Brain microvascular endothelial cell (primary cell): ENCODE measurements at regions not wholly inside any gene's neighbourhood (a gene's known extent, or its start where the extent isn't known, plus 50 kb on each side); places are given as distances from the start of the nearest gene placed in this dataset.

Experiments
- DNase-seq: peaks from one replicate; pipeline ENCODE4 v3.0.0-alpha.2; 2020
- H3K27ac ChIP-seq: fragments of 250-450 bp; sonication (Bioruptor Pico); 2 replicates; pipeline ENCODE4 v1.5.1; 2020; ENCODE audit warnings: mild to moderate bottlenecking, moderate library complexity
- H3K27me3 ChIP-seq: fragments of 250-450 bp; sonication (Bioruptor Pico); replicated peaks from 2 replicates; pipeline ENCODE4 v1.5.1; 2020; ENCODE audit warnings: mild to moderate bottlenecking
- H3K36me3 ChIP-seq: fragments of 250-450 bp; sonication (Bioruptor Pico); replicated peaks from 2 replicates; pipeline ENCODE4 v1.5.1; 2020; ENCODE audit warnings: mild to moderate bottlenecking
- H3K4me3 ChIP-seq: 2 replicates; pipeline ENCODE4 v1.5.1; 2011; ENCODE audit warnings: low read depth, mild to moderate bottlenecking, control low read depth, low read length, moderate library complexity
- in situ Hi-C: cut with HindIII; loops from 2 replicates; pipeline ENCODE4 v1.10.0; 2017; ENCODE audit warnings: low sequenced_read_pairs, low pct_ligation_motif_present
- TF ChIP-seq, protein P1 (sequence below): IDR thresholded peaks from 2 replicates; pipeline ENCODE4 v1.5.1; 2011; ENCODE audit warnings: low read depth, mild to moderate bottlenecking, moderate library complexity, low read length, control low read depth, inconsistent platforms; ENCODE audit errors: missing control alignments

- Histone ChIP-seq H3K4me3 (no peak overlapping the region), H3K27ac (no peak overlapping the region), H3K27me3 (no peaks in the 10 kb centered on the region), H3K36me3 (no peaks in the 10 kb centered on the region)
- TF ChIP-seq, protein P1, sequence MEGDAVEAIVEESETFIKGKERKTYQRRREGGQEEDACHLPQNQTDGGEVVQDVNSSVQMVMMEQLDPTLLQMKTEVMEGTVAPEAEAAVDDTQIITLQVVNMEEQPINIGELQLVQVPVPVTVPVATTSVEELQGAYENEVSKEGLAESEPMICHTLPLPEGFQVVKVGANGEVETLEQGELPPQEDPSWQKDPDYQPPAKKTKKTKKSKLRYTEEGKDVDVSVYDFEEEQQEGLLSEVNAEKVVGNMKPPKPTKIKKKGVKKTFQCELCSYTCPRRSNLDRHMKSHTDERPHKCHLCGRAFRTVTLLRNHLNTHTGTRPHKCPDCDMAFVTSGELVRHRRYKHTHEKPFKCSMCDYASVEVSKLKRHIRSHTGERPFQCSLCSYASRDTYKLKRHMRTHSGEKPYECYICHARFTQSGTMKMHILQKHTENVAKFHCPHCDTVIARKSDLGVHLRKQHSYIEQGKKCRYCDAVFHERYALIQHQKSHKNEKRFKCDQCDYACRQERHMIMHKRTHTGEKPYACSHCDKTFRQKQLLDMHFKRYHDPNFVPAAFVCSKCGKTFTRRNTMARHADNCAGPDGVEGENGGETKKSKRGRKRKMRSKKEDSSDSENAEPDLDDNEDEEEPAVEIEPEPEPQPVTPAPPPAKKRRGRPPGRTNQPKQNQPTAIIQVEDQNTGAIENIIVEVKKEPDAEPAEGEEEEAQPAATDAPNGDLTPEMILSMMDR, result no peak
- in situ Hi-C loops, result no loop called here
- DNase-seq, result no peak
These were observed 170.4 kb upstream of the TMC3 start for GRCh38 chr15:81544385-81544784.

- in situ Hi-C loops, result no loop called here
- Histone ChIP-seq H3K27me3 (no peaks in the 10 kb centered on the region), H3K4me3 (no peak overlapping the region), H3K36me3 (no peaks in the 10 kb centered on the region), H3K27ac (no peak overlapping the region)
- TF ChIP-seq, protein P1, result no peak
- DNase-seq, result no peak
These were observed 166.9 kb upstream of the TMC3 start for GRCh38 chr15:81540909-81541308.

DNA sequence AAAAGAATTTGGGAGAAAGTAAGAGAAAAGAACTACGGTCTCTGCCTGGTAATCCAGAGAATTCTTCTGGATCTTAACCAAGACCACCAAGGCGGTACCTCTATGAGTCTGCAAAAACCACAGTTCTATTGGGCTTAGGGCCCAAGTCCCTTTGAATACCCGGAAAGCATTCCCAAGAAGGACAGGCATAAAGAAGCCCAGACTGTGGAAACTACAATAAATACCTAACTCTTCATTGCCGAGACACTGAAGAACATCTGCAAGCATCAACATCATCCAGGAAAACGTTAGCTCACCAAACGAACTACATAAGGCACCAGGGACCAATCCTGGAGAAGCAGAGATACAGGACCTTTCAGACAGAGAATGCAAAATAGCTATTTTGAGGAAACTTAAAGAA is 162.3 kb upstream of the TMC3 start:
- Histone ChIP-seq H3K27ac (no peak overlapping the region), H3K4me3 (no peak overlapping the region), H3K27me3 (no peaks in the 10 kb centered on the region), H3K36me3 (no peaks in the 10 kb centered on the region)
- in situ Hi-C loops, result no loop called here
- TF ChIP-seq, protein P1, result no peak
- no peak for DNase-seq

DNA sequence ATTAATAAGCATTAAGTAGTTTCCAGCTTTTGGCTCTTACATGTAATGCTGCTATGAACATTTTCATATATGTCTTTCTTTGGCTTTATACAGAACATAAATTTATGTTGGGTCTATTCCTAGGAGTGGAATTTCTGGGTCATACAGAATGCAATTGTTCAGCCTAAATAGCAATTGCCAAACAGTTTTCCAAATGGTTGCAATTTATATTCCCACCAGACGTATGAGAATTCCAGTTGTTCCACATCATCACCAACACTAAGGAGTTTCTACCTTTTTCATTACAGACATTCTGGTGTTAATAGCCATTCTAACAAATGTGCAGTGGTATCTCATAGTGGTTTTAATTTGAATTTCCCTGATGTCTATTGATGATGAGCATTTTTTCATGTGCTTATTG is 160.1 kb upstream of the TMC3 start:
- no peak overlapping the region for H3K4me3 ChIP-seq
- in situ Hi-C loops, result no loop called here
- TF ChIP-seq, protein P1, result no peak

DNA sequence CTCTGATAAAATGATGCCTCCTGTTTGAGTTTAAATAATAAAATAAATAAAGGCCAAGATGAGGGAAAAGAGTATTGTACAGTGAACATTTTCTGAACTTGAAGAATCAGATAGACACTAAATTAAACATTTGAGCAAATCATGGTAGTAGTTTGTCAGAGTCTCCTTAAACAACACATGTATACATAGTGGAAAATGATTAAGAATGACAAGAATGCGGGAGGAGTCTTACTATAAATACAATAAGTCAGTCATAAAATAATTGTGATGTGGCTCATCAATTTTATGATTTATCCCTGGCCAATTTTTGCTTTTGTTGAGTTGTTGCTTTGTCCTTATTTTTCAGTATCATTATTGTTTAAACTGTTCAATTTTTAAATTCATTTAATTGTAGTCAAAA is 158.0 kb upstream of the TMC3 start:
- TF ChIP-seq, protein P1, result no peak
- no peak for DNase-seq
- Histone ChIP-seq H3K36me3 (no peaks in the 10 kb centered on the region), H3K27me3 (no peaks in the 10 kb centered on the region), H3K27ac (no peak overlapping the region), H3K4me3 (no peak overlapping the region)
- in situ Hi-C loops, result no loop called here

More for the DNA sequence above, 160.1 kb upstream of the TMC3 start:
- no peaks in the 10 kb centered on the region for H3K36me3 ChIP-seq
- no peak for DNase-seq
- H3K27ac ChIP-seq, result no peak overlapping the region
- H3K27me3 ChIP-seq, result no peaks in the 10 kb centered on the region

- Histone ChIP-seq H3K4me3 (no peak overlapping the region), H3K36me3 (no peaks in the 10 kb centered on the region), H3K27ac (no peak overlapping the region), H3K27me3 (no peaks in the 10 kb centered on the region)
- TF ChIP-seq, protein P1, result no peak
- in situ Hi-C loops, result no loop called here
- no peak for DNase-seq
These were observed 157.1 kb upstream of the TMC3 start for GRCh38 chr15:81531109-81531592.
